A549 (cell line): ENCODE measurements at regions not wholly inside any gene's neighbourhood (a gene's known extent, or its start where the extent isn't known, plus 50 kb on each side); places are given as distances from the start of the nearest gene placed in this dataset.

ENCODE experiments used
- ATAC-seq, 2 experiments: fragments of 200-7000 bp in 1 of 2; fragments of >200 bp in 1 of 2; cut with Nextera tagmentation in 1 of 2; cut with Tn5 transposase in 1 of 2; 3 replicates each; pipeline versions ENCODE4 v1.8.0 to v1.9.1; 2018 to 2020; ENCODE audit warnings: mild to moderate bottlenecking in 1 of 2, moderate library complexity in 1 of 2
- CTCF ChIA-PET: fragments of 300-600 bp; sonication (Branson Sonifier 250); formaldehyde crosslinking; extraction: SDS; loops from one replicate; lab custom pipeline; 2021; ENCODE audit warnings: antibody characterized with exemption, inconsistent platforms; lab: Yijun Ruan, JAX
- POLR2A ChIA-PET: fragments of 350-600 bp; formaldehyde crosslinking; extraction: SDS; loops from one replicate; lab custom pipeline; 2021; ENCODE audit warnings: antibody characterized with exemption, inconsistent platforms; lab: Yijun Ruan, JAX
- DNase-seq, 2 experiments: peaks; one replicate each; pipeline versions ENCODE4 v3.0.0 to v3.0.0-alpha.2; 2011 to 2016; ENCODE audit warnings: low read depth in 1 of 2, low spot score in 1 of 2
- FAIRE-seq: peaks from 2 replicates; lab custom pipeline; 2011; peaks lifted over from hg19 to GRCh38; lab: Jason Lieb, UNC
- H3K27ac ChIP-seq, 2 experiments: fragments of >200 bp; sonication (Bioruptor Twin); formaldehyde crosslinking; 3 replicates each; pipeline ENCODE4 v1.5.1; 2016 to 2017
- H3K4me1 ChIP-seq: fragments of >200 bp; sonication (Bioruptor Twin); formaldehyde crosslinking; 3 replicates; pipeline ENCODE4 v1.6.1; 2016
- H3K4me2 ChIP-seq: fragments of >200 bp; sonication (Bioruptor Twin); formaldehyde crosslinking; 3 replicates; pipeline ENCODE4 v1.6.1; 2016
- H3K4me3 ChIP-seq: fragments of >200 bp; sonication (Bioruptor Twin); formaldehyde crosslinking; 3 replicates; pipeline ENCODE4 v1.5.1; 2016
- H3K9me3 ChIP-seq: fragments of >200 bp; sonication (Bioruptor Twin); formaldehyde crosslinking; 3 replicates; pipeline ENCODE4 v1.6.1; 2016
- CBX2 ChIP-seq: fragments of 200-600 bp; sonication (generic); IDR thresholded peaks from 2 replicates; pipeline ENCODE4 v1.6.1; 2016; ENCODE audit warnings: low read depth, mild to moderate bottlenecking, borderline replicate concordance
- CHD4 ChIP-seq: fragments of 200-600 bp; sonication (generic); IDR thresholded peaks from 2 replicates; pipeline ENCODE4 v1.6.1; 2016; ENCODE audit warnings: antibody characterized with exemption, mild to moderate bottlenecking, borderline replicate concordance
- CTCF ChIP-seq: fragments of >200 bp; sonication (Bioruptor Twin); formaldehyde crosslinking; IDR thresholded peaks from 3 replicates; pipeline ENCODE4 v1.5.1; 2016
- EHF ChIP-seq: fragments of 250-450 bp; sonication (Bioruptor Pico); IDR thresholded peaks from 2 replicates; pipeline ENCODE4 v1.5.0; 2020; ENCODE audit warnings: mild to moderate bottlenecking
- FOSL2 ChIP-seq, 2 experiments: fragments of 450-650 bp in 1 of 2; fragments of >200 bp in 1 of 2; sonication (Bioruptor Twin) in 1 of 2; formaldehyde crosslinking; IDR thresholded peaks; 2 replicates each; pipeline versions ENCODE4 v1.5.0 to v1.6.1; 2016 to 2020; ENCODE audit warnings: mild to moderate bottlenecking in 1 of 2, moderate library complexity in 1 of 2
- GATA3 ChIP-seq: IDR thresholded peaks from 2 replicates; pipeline ENCODE4 v1.6.1; 2012; ENCODE audit warnings: borderline replicate concordance
- HEYL ChIP-seq: fragments of 250-450 bp; sonication (Bioruptor Pico); IDR thresholded peaks from 2 replicates; pipeline ENCODE4 v1.8.0; 2021; ENCODE audit warnings: mild to moderate bottlenecking, moderate library complexity
- HOXA7 ChIP-seq: fragments of 250-450 bp; sonication (Bioruptor Pico); IDR thresholded peaks from 2 replicates; pipeline ENCODE4 v1.5.0; 2020; ENCODE audit warnings: mild to moderate bottlenecking, moderate library complexity
- HOXB13 ChIP-seq: fragments of 250-450 bp; sonication (Bioruptor Pico); IDR thresholded peaks from 2 replicates; pipeline ENCODE4 v1.5.0; 2020; ENCODE audit warnings: low read depth, mild to moderate bottlenecking, moderate library complexity
- MAZ ChIP-seq: fragments of 150-350 bp; IDR thresholded peaks from 2 replicates; pipeline ENCODE4 v1.6.1; 2014; ENCODE audit warnings: antibody characterized with exemption, low read depth, low read length, borderline replicate concordance
- NR3C1 ChIP-seq: fragments of >200 bp; sonication (Bioruptor Twin); formaldehyde crosslinking; IDR thresholded peaks from 3 replicates; pipeline ENCODE4 v1.6.1; 2017
- PBX3 ChIP-seq: IDR thresholded peaks from 2 replicates; pipeline ENCODE4 v1.6.1; 2012
- POLR2AphosphoS2 ChIP-seq: conservative IDR thresholded peaks from 2 replicates; pipeline ENCODE4 v1.6.1; 2012; ENCODE audit warnings: low read length, improper control_type of control experiment, inconsistent platforms
- RARB ChIP-seq: fragments of 250-450 bp; sonication (Bioruptor Pico); IDR thresholded peaks from 2 replicates; pipeline ENCODE4 v1.8.0; 2021; ENCODE audit warnings: mild to moderate bottlenecking, moderate library complexity
- RCOR1 ChIP-seq: fragments of 150-350 bp; IDR thresholded peaks from 2 replicates; pipeline ENCODE4 v1.6.1; 2014; ENCODE audit warnings: antibody characterized with exemption, low read length, low read depth
- REST ChIP-seq: fragments of 200-600 bp; sonication (generic); IDR thresholded peaks from 2 replicates; pipeline ENCODE4 v1.6.1; 2016; ENCODE audit warnings: antibody characterized with exemption, mild to moderate bottlenecking, moderate library complexity
- RFX5 ChIP-seq: fragments of 450-650 bp; IDR thresholded peaks from 2 replicates; pipeline ENCODE4 v1.7.1; 2014; ENCODE audit warnings: antibody characterized with exemption, mild to moderate bottlenecking, moderate library complexity
- SREBF2 ChIP-seq: fragments of 450-650 bp; IDR thresholded peaks from 2 replicates; pipeline ENCODE4 v1.6.1; 2014; ENCODE audit warnings: mild to moderate bottlenecking, moderate library complexity
- TFCP2L1 ChIP-seq: fragments of 250-450 bp; sonication (Bioruptor Pico); IDR thresholded peaks from 2 replicates; pipeline ENCODE4 v1.5.0; 2021; ENCODE audit warnings: mild to moderate bottlenecking
- ZFP36 ChIP-seq: fragments of 450-650 bp; IDR thresholded peaks from 2 replicates; pipeline ENCODE4 v1.6.1; 2014; ENCODE audit warnings: borderline replicate concordance; ENCODE audit not compliant: partially characterized antibody
- ZNF302 ChIP-seq: fragments of 250-450 bp; sonication (Bioruptor Pico); IDR thresholded peaks from 2 replicates; pipeline ENCODE4 v1.9.0; 2021; ENCODE audit warnings: inconsistent platforms, mild to moderate bottlenecking, moderate library complexity
- ZSCAN20 ChIP-seq: fragments of 250-450 bp; sonication (Bioruptor Pico); IDR thresholded peaks from 2 replicates; pipeline ENCODE4 v1.8.0; 2022; ENCODE audit warnings: mild to moderate bottlenecking, moderate library complexity
- WGBS: methylation state at CpG from one replicate; pipeline ENCODE4 v1.1.6; 2017; ENCODE audit errors: missing lambda C conversion rate; 5-methylcytosine and 5-hydroxymethylcytosine counted together
- TF ChIP-seq, protein P1 (sequence below): fragments of 450-650 bp; IDR thresholded peaks from 2 replicates; pipeline ENCODE4 v1.6.1; 2014; ENCODE audit warnings: antibody characterized with exemption

GRCh38 chr4:177726111-177726510, 283.9 kb upstream of the AGA start:
- no peaks in the 10 kb centered on the region for H3K9me3 ChIP-seq
- 3% methylated on average over 3 of the region's 3 CpGs for WGBS
- POLR2A ChIA-PET: no interaction called here
- CTCF ChIA-PET: no interaction called here
- ATAC-seq: no peak
- DNase-seq: no peak
- TF ChIP-seq TFCP2L1 (CRISPR knock-in tag): no peak
- TF ChIP-seq SREBF2: no peak
- TF ChIP-seq RFX5: no peak
- no peak for TF ChIP-seq CHD4
- TF ChIP-seq, protein P1, sequence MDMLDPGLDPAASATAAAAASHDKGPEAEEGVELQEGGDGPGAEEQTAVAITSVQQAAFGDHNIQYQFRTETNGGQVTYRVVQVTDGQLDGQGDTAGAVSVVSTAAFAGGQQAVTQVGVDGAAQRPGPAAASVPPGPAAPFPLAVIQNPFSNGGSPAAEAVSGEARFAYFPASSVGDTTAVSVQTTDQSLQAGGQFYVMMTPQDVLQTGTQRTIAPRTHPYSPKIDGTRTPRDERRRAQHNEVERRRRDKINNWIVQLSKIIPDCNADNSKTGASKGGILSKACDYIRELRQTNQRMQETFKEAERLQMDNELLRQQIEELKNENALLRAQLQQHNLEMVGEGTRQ: no peak
- TF ChIP-seq ZFP36: no peak
- TF ChIP-seq RCOR1: no peak
- TF ChIP-seq, all 56 proteins: peak for 0
- H3K4me2 ChIP-seq: no peak overlapping the region
- no peak for FAIRE-seq
- no peak overlapping the region for H3K4me3 ChIP-seq
- H3K27ac ChIP-seq: no peak overlapping the region
- H3K4me1 ChIP-seq: no peaks in the 10 kb centered on the region

- POLR2A ChIA-PET: no interaction called here
- Histone ChIP-seq H3K4me3 (no peak overlapping the region), H3K27ac (no peak overlapping the region), H3K9me3 (no peaks in the 10 kb centered on the region), H3K4me1 (no peaks in the 10 kb centered on the region), H3K4me2 (no peak overlapping the region)
- CTCF ChIA-PET: interaction anchor here (1.2 to 1.8 kb wide), 2 partner anchors 15 to 1350 kb away, joined by 3 to 6 read pairs; no protein-coding TSS in a partner anchor
- TF ChIP-seq HOXB13 (CRISPR knock-in tag) (no peak), EHF (CRISPR knock-in tag) (no peak), HEYL (CRISPR knock-in tag) (no peak), SREBF2 (no peak), GATA3 (no peak), REST (no peak), POLR2AphosphoS2 (no peak), ZNF302 (no peak), FOSL2 (IDR thresholded peaks at IDR 0.05) (no peak), FOSL2 (CRISPR knock-in tag; IDR thresholded peaks at IDR 0.05) (no peak), PBX3 (no peak), CTCF (no peak), HOXA7 (no peak), NR3C1 (no peak), ZSCAN20 (CRISPR knock-in tag) (no peak), RFX5 (no peak), CBX2 (no peak), MAZ (no peak), RCOR1 (no peak), RARB (CRISPR knock-in tag) (no peak)
- WGBS: 60% methylated on average over 26 of the region's 27 CpGs
- peak in 1 of 2 experiments; percentile 45 for DNase-seq
- no peak for FAIRE-seq
- ATAC-seq: peak in 1 of 2 experiments; percentile 29; a peak in 1 of 6 replicates
Observed at GRCh38 chr4:177728361-177729152, 286.3 kb upstream of the AGA start.
